GM19438 (cell line): ENCODE measurements at regions not wholly inside any gene's neighbourhood (a gene's known extent, or its start where the extent isn't known, plus 50 kb on each side); places are given as distances from the start of the nearest gene placed in this dataset.

Source experiments
- ATAC-seq: cut with Tn5 transposase; IDR thresholded peaks from one replicate; pipeline ENCODE4 v1.9.1; 2021; ENCODE audit warnings: low read depth; ENCODE audit not compliant: unreplicated experiment

DNA sequence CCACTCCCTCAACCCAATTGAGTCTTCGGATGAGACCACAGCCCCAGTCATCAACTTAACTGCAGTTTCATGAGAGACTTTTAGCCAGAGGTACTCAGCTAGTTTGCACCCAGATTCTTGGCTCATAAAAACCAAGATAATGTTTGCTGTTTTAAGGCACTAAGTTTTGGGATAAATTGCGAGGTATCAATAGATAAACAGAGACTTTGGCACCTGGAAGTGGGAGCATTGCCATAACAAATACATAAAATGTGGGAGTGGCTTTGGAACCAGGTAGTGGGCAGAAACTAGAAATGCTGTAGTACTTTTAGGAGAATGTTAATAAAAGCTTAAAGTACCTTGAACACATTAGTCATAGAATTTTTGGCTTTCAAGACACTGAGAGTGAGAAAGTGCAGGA is 439.8 kb downstream of the SH3GL2 start:
- no peak for ATAC-seq

DNA sequence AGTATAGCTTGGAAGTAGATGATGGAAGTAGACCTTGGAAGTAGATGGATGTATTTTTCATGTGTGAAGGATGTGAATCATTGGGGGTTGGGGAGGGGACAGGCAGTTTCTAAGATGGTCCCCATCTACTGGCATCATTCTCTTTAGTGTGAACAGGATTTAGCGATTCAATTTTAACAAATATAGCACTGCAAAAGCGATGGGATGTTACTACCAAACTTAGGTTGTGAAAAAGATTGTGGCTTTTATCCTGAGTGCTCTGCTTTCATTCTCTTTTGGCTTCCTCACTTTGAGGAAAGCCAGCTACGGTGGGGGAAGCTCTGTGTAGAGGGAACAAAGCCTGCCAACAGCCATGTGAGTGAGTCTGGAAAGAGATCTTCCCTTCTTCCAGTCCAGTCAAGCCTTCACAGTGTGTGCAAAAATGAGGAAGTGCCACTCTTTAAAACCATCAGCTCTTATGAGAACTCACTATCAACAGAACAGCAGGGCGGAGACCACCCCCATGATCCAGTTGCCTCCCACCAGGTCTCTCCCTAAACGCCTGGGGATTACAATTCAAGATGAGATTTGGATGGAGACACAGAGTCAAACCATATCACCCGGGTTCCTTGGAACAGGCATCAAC is 441.4 kb downstream of the SH3GL2 start:
- no peak for ATAC-seq

DNA sequence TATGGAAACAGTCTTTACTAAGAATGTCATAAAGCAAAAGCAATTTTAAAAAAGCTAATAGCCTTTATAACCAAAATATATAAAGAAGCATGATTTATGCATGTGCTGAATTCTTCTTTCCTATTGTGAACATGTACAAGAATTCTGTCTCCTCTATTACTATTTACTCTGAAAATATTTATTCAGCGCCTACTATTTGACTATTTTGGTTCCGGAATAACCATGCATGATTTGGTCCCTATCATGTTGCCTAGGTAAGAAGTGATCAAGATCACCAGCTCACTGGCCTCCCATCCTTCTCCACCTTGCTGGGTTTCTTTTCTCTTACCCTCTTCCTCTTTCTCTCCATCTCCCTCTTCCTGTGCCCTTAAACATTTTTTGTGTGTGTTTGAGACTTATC is 443.8 kb downstream of the SH3GL2 start:
- no peak for ATAC-seq

DNA sequence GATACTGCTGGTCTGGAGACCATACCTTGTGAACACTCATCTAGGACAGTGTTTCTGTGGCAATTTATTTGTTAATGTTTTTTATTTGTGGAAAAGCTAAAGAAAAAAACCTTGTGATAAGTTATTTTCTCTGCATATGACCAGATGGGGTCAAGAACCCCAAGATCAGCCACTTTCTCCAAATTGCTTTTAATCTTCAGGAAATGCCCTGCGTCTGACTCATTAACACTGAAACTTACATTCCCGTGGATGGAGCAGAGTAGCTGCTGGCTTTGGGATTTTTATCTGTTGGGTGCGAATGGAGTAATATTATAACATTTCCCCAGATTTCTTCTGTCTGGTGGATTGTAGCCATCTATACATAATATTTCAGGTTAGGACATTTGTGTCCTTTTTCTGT is 444.5 kb downstream of the SH3GL2 start:
- ATAC-seq: no peak

DNA sequence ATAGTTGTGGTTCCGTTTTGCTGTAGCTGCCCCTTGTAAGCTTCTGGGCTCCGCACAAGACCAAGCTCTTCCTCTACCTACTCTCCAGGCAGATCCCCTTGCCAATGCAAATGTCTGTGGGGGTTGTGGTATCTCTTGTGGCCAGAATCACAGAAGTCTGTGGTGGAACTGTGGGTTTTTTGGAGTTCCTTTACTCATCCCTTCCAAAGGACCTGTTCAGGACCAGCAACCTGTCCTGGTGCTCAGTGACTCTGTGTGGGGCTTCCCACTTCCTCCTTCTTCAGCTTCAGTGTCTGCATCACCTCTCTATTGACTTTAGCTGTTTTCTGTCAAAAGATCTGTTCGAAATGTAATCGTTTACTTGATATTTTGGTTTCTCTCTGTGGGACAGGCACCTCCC is 441.3 kb upstream of the ADAMTSL1 start:
- ATAC-seq: no peak

DNA sequence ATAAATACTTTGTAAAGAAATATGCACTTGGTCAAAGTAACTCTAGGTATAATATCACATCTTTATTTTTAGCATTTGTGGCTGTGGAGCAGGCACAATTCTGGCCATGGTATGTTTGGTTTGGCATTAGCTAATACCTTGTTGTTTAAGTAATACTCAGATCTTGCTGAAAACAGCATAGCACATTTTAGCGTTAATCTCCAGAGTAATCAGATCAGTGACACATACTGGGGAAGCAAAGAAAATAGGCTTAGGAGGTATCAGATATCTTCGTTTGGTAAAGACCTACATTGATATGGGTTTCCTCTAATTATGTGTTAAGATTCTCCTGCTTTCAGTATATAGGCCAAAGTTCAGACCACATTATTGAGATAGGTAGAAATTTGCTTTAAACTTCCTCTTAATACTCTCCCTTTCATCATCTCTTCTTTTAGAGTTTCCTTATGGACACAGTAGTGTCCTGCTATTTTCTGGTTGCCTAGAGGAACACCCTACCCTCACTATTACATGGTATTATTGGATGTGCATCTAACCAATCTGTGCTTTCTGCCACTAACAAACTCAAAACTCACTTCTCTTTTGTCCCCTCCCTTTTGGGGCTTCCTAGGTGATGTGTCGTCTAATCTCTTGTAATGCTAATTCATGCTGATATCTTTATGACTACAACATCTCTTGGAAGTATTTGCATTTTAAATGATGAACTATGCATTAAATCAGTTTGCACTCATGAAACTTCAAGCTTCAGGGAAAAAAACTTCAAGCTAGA is 437.3 kb upstream of the ADAMTSL1 start:
- no peak for ATAC-seq

DNA sequence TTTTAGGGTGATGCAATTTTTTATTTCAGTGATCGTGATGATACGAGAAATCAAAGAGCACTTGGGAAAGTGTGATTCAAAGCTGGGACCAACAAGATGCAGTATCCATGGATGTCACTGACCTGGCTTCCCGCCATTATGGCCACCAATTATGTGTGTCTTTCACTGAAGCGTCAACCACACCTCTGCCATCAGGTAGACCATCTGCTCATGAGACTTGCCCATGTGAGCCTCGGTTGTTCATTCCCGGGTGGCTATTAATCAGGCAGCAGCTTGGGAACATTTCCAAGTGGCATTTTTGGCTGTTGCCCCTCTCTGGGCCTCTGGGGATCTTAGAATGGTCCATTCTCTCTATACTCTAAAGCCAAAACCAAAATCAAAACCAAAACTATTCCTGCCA is 436.0 kb upstream of the ADAMTSL1 start:
- ATAC-seq: no peak

DNA sequence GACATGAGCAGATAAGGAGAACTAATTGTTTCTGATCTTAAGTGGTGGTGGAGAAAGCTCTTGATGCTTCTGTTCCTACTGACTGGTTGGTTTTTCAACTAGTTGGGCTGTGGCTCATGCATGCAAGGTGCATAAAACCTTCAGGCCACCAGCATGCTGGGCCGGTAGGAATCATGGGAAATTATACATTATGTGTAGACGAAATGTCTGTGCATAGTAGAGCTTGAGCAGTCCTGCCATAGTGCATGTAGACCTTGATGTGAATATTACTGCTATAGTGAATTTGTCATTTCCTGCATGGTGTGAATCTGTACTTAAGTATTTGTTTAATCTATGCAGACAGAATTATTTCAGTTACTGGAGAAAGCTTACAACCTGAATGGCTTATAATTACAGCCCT is 433.6 kb upstream of the ADAMTSL1 start:
- no peak for ATAC-seq

DNA sequence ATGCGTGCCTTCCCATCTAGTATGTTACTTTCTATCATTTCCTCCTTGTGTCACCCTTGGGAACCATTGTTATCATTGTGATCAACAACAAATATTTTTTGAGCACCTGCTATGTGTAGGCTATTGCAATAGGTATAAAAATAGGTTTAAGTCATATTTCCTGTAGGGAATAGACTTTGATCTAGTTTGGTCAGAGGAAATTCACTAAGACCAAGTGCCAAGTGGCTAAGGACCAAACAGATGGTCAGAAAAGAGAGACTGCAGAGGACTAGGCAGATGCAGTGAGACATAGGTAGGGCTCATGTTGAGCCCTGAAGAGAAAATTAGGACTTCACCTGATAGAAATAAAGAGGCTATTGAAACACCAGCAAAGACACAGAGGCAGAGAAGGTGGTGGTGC is 430.0 kb upstream of the ADAMTSL1 start:
- no peak for ATAC-seq

DNA sequence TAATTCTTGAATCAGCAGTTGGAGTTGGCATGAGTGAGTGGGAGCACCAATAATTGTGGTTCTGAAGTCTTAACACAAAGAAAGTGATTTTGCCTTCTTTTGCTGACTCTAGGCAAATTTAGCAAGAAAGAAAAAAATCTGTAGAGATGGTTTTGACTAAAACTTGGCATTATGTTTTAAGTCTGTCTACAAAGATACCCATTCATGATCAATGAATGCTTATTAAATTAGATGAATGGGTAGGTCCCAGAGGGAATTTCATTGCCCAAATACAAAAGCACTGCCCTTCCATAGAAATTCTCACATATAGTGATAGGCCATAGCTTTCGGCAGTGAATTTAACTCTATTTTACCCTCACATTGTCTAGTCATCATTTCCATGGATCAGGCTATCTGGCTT is 428.6 kb upstream of the ADAMTSL1 start:
- ATAC-seq: no peak

DNA sequence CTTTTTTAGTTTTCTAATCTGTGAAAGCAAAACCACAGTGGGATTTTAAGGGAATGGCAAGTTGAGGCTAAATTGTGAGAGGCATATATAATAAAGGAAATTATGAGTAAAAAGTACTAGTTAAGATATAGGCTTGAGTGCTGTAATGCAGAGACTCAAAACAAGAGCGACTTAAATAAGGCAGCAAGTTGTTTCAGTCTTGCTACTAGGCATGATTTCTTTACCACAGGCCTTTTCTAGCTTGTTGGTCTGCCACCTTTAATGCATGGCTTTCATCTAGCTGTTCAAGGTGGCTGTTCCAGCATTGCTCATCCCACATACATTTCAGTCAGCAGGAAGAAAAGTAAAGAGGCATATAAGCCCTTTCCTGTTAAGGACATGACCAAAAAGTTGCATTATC is 427.9 kb upstream of the ADAMTSL1 start:
- no peak for ATAC-seq

DNA sequence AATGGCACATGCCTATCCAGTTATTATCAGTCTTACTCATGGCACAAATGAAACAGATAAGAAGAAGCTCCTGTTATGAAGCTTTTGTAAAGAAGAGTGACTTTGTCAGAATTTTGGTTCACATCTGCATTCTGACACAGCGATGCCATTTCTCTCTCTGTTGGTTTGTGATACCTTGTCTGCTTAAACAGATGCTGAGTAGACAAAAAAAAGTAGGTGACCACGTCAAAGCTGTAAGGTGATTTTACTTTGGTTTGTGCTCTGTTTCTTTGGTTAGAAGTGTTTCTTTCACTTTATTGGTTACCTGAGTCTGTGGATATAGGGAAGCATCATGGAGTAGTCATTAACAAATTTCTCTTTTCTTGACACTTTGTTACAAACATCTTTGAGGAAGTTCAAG is 422.3 kb upstream of the ADAMTSL1 start:
- no peak for ATAC-seq

DNA sequence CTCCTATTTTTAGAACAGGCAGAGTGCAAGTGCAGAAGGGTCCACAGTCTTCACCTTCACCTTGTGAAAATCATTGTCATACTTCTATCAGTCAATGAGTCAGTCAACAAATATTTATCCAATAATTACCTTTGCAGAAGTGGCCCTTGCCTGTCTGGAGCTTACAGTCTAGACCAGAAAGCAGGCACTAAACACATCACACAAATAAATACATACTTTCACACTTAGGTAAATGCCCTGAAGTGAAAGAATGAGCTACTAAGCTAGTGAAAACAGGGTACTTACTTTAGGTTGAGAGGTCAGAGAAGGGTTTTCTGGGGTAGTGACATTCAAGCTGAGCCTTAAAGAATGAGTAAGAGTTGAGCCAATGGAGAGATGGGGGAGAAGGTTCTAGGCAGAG is 421.9 kb upstream of the ADAMTSL1 start:
- no peak for ATAC-seq

DNA sequence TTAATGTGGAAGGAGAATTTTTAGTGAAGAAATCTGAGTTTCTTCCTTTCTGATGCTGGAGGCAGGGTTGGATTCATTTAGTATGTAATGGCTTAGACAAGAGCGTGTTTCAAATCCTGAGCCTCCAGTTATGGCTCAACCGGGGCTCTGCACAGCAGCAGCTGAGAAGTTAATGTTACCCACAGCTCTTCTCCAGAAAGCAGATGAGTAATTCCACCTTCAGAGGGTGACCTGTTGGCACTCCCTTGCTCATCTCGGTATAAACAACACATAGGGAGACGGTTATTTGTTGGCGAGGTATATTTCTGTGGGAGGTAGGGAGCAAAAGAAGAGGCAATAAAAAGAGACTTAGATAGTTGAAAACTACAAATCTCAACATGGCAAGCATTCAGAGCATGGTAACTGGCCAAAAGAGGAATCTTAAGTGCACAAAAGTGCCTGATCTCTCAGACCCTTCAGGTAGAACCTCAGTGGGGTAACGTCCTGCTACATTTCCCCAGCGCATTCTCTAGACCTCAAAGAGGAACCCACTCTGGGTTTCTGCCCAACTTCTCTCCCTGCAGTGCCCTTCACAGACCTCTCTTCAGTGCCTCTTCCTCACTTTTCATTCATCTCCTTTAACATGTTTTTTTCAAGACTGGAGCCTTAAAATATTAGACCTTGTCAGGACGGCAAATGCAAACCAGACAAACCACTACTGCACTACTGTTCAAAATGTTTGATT is 417.5 kb upstream of the ADAMTSL1 start:
- ATAC-seq: no peak

DNA sequence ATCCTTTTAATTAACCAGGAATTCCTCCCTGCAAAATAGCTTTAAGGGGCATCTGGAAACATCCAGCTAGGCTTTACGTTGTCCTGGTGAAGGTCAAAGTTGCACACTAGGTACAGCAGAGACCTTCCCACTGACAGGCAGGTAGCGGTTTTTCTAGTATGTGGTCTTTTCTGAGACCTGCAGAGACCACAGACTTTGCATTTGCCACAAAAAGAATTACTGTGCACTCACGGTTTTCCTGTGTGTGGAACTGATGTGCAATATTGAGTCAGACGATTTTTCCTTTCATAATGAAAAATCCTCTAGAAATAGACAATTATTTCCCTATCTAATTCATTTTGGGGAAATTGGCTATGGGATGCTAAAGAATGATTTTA is 417.0 kb upstream of the ADAMTSL1 start:
- ATAC-seq: peak; percentile 97

DNA sequence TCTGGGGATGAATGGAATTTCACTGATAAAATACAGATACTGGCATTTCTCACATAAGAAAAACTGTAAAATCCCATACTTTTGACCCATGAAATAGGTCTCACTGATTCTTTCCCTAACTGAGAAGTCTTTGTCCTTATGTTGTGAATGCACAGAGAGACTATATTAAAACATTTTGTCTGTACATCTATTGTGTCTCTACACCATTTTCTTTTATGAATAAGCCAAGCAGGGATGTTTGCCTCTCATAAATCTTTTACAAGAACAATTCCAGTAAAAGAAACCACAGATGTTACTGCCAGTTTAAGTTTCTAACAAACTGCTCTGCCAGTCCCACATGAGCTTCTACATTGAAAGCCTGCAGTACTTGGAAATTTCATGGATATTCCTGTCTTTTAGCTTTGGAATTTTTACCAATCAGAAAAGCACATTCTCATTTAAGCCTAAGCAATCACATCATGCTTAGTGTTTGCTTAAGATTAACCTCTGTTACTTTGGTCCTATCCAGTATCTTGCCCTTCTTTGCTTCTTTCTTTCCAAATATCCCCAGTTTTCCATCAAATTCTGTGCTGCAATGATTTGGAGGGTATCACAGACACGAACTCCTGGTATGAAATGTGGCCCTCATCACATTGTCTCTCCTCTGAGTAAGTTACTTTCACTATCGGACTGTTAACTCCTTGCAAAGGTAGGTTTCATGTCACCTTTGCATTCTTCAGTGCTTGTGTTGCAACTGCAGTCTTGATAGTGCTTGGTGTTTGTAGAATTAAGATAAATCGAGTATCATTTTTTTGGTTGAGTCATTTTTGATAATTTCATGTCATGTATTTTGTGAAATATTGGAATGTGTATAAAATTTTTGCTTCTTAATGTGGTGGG is 415.1 kb upstream of the ADAMTSL1 start:
- no peak for ATAC-seq

DNA sequence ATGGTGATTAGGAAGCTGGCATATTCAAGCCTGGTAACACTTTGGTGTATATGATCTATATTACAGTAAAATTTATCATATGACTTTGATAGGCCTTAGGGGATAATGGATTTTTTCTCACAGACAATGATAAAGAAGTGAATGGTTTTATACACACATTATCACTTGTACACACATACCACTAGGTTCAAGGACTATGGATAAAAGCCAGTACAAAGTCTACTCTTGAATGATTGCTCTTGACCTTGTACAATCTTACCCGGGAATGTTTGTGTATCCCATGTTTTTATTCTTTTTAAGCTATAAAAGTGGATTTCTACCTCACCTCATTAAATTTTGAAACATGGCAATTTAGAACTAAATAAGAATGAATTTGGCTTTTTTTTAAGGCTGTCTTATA is 414.5 kb upstream of the ADAMTSL1 start:
- no peak for ATAC-seq

DNA sequence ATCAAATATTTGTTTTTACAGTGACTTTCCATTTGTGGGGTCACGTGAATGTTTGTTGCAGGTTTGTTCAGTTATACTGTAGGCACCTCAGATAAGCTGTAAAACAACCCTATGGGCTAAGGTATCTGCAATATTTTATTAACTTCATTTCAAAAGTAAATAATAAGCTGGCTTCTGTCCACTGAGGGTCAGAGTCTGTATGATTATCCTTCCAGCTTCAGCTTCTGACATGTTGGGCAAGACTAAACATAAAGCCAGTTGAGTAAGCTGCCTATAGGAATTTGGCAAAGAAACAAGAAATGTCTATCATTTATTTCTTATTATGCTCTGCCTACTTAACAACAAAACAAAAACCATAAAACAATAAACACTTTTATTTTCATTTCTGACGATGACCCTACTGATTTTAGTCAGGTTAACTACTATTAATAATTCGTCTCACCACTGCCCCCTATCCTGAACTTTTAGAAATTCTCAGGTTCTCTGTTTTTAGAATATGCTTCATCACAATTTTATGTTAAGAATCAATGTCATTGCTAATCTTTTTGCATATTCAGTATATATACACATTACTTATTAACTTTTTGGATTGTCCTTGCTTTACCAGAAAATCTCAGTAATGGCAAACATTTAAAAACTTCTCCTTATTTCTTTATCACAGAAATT is 413.6 kb upstream of the ADAMTSL1 start:
- no peak for ATAC-seq

DNA sequence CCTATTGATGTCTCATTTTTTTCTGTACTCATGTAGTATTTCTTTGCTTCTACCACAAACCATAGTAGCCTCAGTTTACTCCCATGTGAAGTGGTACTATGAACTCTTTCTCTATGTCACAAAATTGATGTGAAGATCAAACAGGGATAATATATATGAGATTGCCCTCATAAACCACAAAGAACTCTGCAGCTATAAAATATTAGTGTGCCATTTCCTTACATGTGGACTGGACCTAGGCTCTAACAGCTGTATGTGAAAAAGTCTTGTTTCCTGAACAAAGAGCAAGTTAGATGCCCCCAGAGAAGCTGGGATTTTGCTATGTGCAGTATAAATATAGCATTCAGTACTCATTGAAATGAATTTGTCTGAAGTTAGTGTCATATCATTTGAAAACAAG is 412.6 kb upstream of the ADAMTSL1 start:
- ATAC-seq: no peak

DNA sequence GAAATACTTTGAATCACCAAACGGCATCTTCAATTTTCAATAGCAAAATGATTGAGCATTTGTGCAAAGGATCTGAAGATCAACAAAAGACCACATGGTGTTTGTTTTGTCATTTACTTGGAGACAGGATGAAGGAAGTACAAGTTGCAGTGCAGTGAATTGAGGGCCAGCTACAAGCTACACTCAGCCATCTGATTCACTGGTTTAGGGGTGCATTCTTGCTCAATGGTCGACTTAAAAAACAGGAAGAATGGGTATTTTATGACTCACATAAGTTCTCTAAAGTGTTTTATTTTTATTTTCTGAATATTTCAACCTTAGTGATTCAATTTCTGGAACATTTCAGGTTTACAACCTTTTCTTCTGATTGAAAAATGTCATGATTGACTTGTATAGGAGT is 412.1 kb upstream of the ADAMTSL1 start:
- no peak for ATAC-seq
